Activated CD8-positive, alpha-beta T cell treated with anti-CD3 and anti-CD28 coated beads, Interleukin-2, amount 10 ng/mL, durations not matched to agents 7 days and 5 days (primary cell): ENCODE measurements at regions not wholly inside any gene's neighbourhood (a gene's known extent, or its start where the extent isn't known, plus 50 kb on each side); places are given as distances from the start of the nearest gene placed in this dataset.

Experiments
- ATAC-seq: fragments of 150-1000 bp; cut with Tn5 transposase; one replicate; pipeline ENCODE4 v1.10.0; 2021; ENCODE audit warnings: moderate library complexity
- CTCF ChIA-PET: fragments of 350-600 bp; sonication (Branson Sonifier 250); formaldehyde crosslinking; loops from one replicate; lab custom pipeline; 2021; ENCODE audit warnings: antibody characterized with exemption; lab: Charles Lee
- POLR2A ChIA-PET: fragments of 350-600 bp; sonication (Branson Sonifier 250); formaldehyde crosslinking; loops from one replicate; lab custom pipeline; 2021; ENCODE audit warnings: antibody characterized with exemption; lab: Charles Lee
- DNase-seq: peaks from one replicate; pipeline ENCODE4 v3.0.0-alpha.2; 2020
- H3K27ac Mint-ChIP-seq: one replicate; pipeline ENCODE4 v1.8.0; 2021; ENCODE audit warnings: mild to moderate bottlenecking, mixed read lengths
- H3K27me3 Mint-ChIP-seq: one replicate; pipeline ENCODE4 v1.8.0; 2021; ENCODE audit warnings: low read depth, mixed read lengths
- H3K36me3 Mint-ChIP-seq: one replicate; pipeline ENCODE4 v1.8.0; 2021; ENCODE audit warnings: low read depth, mixed read lengths
- H3K4me1 Mint-ChIP-seq: one replicate; pipeline ENCODE4 v1.8.0; 2021; ENCODE audit warnings: low read depth, mixed read lengths
- H3K4me3 Mint-ChIP-seq: one replicate; pipeline ENCODE4 v1.8.0; 2021; ENCODE audit warnings: mild to moderate bottlenecking, mixed read lengths
- H3K9me3 Mint-ChIP-seq: one replicate; pipeline ENCODE4 v1.8.0; 2022; ENCODE audit warnings: mixed read lengths; ENCODE audit not compliant: insufficient read depth

- no peak overlapping the region for H3K27ac Mint-ChIP-seq
- ATAC-seq: no peak
- no peaks in the 10 kb centered on the region for H3K9me3 Mint-ChIP-seq
- peaks cover 2% of the 10 kb centered on the region for H3K4me1 Mint-ChIP-seq
- DNase-seq: no peak
- H3K4me3 Mint-ChIP-seq: no peak overlapping the region
- no peaks in the 10 kb centered on the region for H3K36me3 Mint-ChIP-seq
- CTCF ChIA-PET: interaction anchor here (1.7 kb wide), 1 partner anchor 12 kb away, joined by 3 read pairs; no protein-coding TSS in a partner anchor
- POLR2A ChIA-PET: interaction anchor here (0.6 to 1.3 kb wide), 2 partner anchors 9 to 34 kb away, joined by 3 read pairs; no protein-coding TSS in a partner anchor
- H3K27me3 Mint-ChIP-seq: no peaks in the 10 kb centered on the region
Observed at GRCh38 chr1:234899730-234900072, 228.9 kb downstream of the TOMM20 start.

- H3K27me3 Mint-ChIP-seq: no peaks in the 10 kb centered on the region
- H3K36me3 Mint-ChIP-seq: no peaks in the 10 kb centered on the region
- no peak for DNase-seq
- H3K4me1 Mint-ChIP-seq: peaks cover 8% of the 10 kb centered on the region
- ChIA-PET POLR2A (interaction anchor here (0.6 to 1.3 kb wide), 2 partner anchors 10 to 33 kb away, joined by 3 read pairs; no protein-coding TSS in a partner anchor), CTCF (interaction anchor here (1.7 kb wide), 1 partner anchor 13 kb away, joined by 3 read pairs; no protein-coding TSS in a partner anchor)
- H3K4me3 Mint-ChIP-seq: no peak overlapping the region
- no peak for ATAC-seq
- H3K27ac Mint-ChIP-seq: no peak overlapping the region
- H3K9me3 Mint-ChIP-seq: no peaks in the 10 kb centered on the region
Observed at GRCh38 chr1:234899041-234899729, 229.5 kb downstream of the TOMM20 start.

GRCh38 chr1:234898455-234899033, 230.1 kb downstream of the TOMM20 start:
- Mint-ChIP-seq H3K27me3 (no peaks in the 10 kb centered on the region), H3K9me3 (no peaks in the 10 kb centered on the region), H3K27ac (peak overlapping the region; percentile 10), H3K36me3 (no peaks in the 10 kb centered on the region), H3K4me3 (no peak overlapping the region), H3K4me1 (peaks cover 14% of the 10 kb centered on the region)
- ATAC-seq: no peak
- DNase-seq: no peak
- ChIA-PET CTCF (interaction anchor here (0.7 to 1.7 kb wide), 2 partner anchors 14 to 80 kb away, joined by 3 read pairs; no protein-coding TSS in a partner anchor), POLR2A (interaction anchor here (1.3 kb wide), 1 partner anchor 10 kb away, joined by 3 read pairs; no protein-coding TSS in a partner anchor)

DNA sequence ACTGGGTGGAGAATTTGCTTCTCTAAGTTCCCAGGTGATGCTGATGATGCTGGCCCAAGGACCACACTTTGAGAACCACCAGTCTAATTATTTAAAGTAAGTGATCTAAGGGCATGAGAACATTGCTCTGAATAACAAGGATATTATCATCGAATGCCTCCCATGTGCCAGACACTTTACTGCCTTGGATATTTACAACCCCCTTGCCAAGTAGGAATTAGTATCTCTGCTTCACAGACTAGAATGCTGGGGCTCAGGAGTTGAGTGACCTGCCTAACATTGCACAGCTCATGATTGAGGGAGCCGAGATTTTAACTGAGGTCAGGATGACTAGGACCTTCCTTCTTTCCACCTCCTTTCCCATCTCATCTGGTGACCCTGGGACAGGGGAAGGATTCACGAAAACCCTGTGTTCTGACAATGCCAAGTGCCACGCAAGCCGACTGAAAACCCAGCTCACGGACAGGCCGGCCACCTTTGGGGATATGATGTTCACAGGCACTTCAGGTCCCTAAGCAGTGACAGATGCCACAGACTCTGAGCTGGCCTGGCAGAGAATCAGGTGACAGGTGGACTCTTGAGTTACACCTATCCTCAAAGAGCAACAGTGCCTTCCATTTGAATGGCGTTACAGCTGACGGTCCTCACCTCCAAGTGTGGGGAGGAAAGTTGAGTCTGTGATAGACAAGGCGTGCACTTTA, 230.7 kb downstream of the TOMM20 start:
- peaks cover 20% of the 10 kb centered on the region for H3K4me1 Mint-ChIP-seq

GRCh38 chr1:234897390-234897749, 231.3 kb downstream of the TOMM20 start:
- ATAC-seq (no peak), DNase-seq (no peak)
- no peaks in the 10 kb centered on the region for H3K36me3 Mint-ChIP-seq
- POLR2A ChIA-PET: interaction anchor here (0.7 kb wide), 1 partner anchor 15 kb away, joined by 3 read pairs; no protein-coding TSS in a partner anchor
- H3K9me3 Mint-ChIP-seq: no peaks in the 10 kb centered on the region
- H3K27me3 Mint-ChIP-seq: no peaks in the 10 kb centered on the region
- peaks cover 24% of the 10 kb centered on the region for H3K4me1 Mint-ChIP-seq
- no peak overlapping the region for H3K4me3 Mint-ChIP-seq
- no peak overlapping the region for H3K27ac Mint-ChIP-seq
- CTCF ChIA-PET: no interaction called here

More for the DNA sequence above, 230.7 kb downstream of the TOMM20 start:
- POLR2A ChIA-PET: interaction anchor here (0.7 kb wide), 1 partner anchor 15 kb away, joined by 3 read pairs; no protein-coding TSS in a partner anchor
- Mint-ChIP-seq H3K4me3 (no peak overlapping the region), H3K9me3 (no peaks in the 10 kb centered on the region), H3K27me3 (no peaks in the 10 kb centered on the region), H3K27ac (no peak overlapping the region), H3K36me3 (no peaks in the 10 kb centered on the region)
- DNase-seq (no peak), ATAC-seq (no peak)
- CTCF ChIA-PET: interaction anchor here (0.7 kb wide), 1 partner anchor 80 kb away, joined by 3 read pairs; no protein-coding TSS in a partner anchor

- DNase-seq (no peak), ATAC-seq (no peak)
- Mint-ChIP-seq H3K27me3 (no peaks in the 10 kb centered on the region), H3K4me3 (no peak overlapping the region), H3K4me1 (peaks cover 27% of the 10 kb centered on the region), H3K36me3 (no peaks in the 10 kb centered on the region), H3K9me3 (no peaks in the 10 kb centered on the region), H3K27ac (no peak overlapping the region)
- POLR2A ChIA-PET: no interaction called here
- CTCF ChIA-PET: no interaction called here
Observed at GRCh38 chr1:234896477-234897389, 231.9 kb downstream of the TOMM20 start.

DNA sequence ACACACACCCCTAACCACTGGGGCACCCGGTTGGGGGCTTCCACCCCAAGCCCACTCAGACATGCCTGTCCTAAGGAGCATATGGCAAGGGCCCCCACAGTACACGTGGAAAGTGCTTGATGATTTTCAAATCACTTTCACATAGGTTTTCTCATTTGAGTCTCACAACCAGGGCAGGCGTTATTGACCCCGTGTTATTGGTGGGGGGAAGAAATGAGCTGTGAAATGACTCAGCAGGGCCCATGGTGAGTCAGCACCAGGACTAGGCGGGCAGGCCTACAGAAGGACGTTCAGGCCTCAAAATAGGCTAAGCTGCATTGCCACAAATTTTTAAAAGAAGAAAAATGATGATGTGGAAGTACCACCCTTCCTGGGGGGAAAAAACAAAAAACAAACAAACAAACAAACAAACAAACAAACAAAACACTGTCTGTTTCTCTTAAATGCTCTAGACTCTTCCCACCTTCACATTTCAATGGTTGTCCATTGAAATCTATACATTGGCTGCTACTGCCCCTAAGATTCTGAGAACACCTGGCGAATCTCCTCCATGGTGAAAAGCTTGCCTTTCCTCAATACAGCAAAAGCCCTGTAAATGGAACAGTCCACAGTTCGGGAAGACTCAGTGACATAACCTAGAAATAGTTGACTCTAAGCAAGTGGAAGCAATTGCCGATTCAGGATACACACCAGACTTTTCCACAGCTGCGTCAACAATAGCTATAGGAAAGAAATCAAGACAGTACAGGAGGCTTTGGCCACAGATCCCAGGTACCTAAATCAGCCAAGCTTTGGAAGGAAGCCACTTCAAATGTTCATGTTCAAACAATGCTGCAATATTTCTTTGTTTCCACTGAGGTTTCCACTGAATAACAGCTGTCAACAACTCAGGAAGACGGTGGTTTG, 234.7 kb downstream of the TOMM20 start:
- no peaks in the 10 kb centered on the region for H3K36me3 Mint-ChIP-seq
- H3K9me3 Mint-ChIP-seq: no peaks in the 10 kb centered on the region
- DNase-seq: peak; percentile 37
- peak; percentile 17 for ATAC-seq
- no peak overlapping the region for H3K4me3 Mint-ChIP-seq
- no peak overlapping the region for H3K27ac Mint-ChIP-seq
- H3K4me1 Mint-ChIP-seq: peaks cover 54% of the 10 kb centered on the region
- ChIA-PET POLR2A (no interaction called here), CTCF (interaction anchor here (0.6 to 1.6 kb wide), 6 partner anchors 9 to 407 kb away, joined by 3 to 5 read pairs (median 3); no protein-coding TSS in a partner anchor)
- no peaks in the 10 kb centered on the region for H3K27me3 Mint-ChIP-seq

GRCh38 chr1:234893359-234893724, 235.3 kb downstream of the TOMM20 start:
- Mint-ChIP-seq H3K27me3 (no peaks in the 10 kb centered on the region), H3K4me3 (no peak overlapping the region), H3K36me3 (peaks cover 1% of the 10 kb centered on the region), H3K4me1 (peaks cover 60% of the 10 kb centered on the region), H3K27ac (no peak overlapping the region), H3K9me3 (no peaks in the 10 kb centered on the region)
- POLR2A ChIA-PET: no interaction called here
- CTCF ChIA-PET: interaction anchor here (1.1 to 1.6 kb wide), 4 partner anchors 9 to 406 kb away, joined by 3 to 5 read pairs (median 3); no protein-coding TSS in a partner anchor
- ATAC-seq: no peak
- DNase-seq: no peak

DNA sequence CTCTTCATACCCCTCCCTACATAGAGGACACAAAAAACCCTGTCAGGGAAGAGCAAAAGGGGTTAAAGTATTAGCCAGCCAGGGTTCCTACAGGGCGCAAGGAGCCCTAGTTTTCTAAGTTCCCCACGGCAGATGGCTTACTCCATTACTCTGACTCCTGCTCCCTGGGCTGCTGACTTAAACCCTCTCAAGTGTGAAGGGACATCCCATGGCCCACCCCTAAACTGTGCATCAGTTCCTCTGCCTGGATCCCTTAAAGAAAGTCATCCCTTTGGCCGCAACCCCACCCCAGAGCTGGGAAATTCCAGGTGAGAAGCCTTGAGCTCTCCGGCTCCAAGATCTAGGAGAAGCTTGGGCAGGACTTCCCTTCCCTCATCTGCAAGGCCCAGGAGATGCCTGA, 236.0 kb downstream of the TOMM20 start:
- H3K36me3 Mint-ChIP-seq: peaks cover 5% of the 10 kb centered on the region
- no peak for DNase-seq
- ChIA-PET POLR2A (interaction anchor here (0.7 to 1.0 kb wide), 2 partner anchors 113 to 169 kb away, joined by 3 read pairs; no protein-coding TSS in a partner anchor), CTCF (interaction anchor here (0.9 kb wide), 1 partner anchor 294 kb away, joined by 4 read pairs; no protein-coding TSS in a partner anchor)
- ATAC-seq: no peak
- no peak overlapping the region for H3K4me3 Mint-ChIP-seq
- H3K27ac Mint-ChIP-seq: no peak overlapping the region
- no peaks in the 10 kb centered on the region for H3K9me3 Mint-ChIP-seq
- H3K27me3 Mint-ChIP-seq: no peaks in the 10 kb centered on the region
- peaks cover 60% of the 10 kb centered on the region for H3K4me1 Mint-ChIP-seq

- ChIA-PET POLR2A (interaction anchor here (0.7 kb wide), 2 partner anchors 71 to 88 kb away, joined by 3 to 4 read pairs; no protein-coding TSS in a partner anchor), CTCF (interaction anchor here (0.6 to 1.1 kb wide), 3 partner anchors 11 to 1557 kb away, joined by 3 read pairs; no protein-coding TSS in a partner anchor)
- Mint-ChIP-seq H3K9me3 (no peaks in the 10 kb centered on the region), H3K36me3 (peaks cover 5% of the 10 kb centered on the region), H3K27me3 (no peaks in the 10 kb centered on the region), H3K27ac (peak overlapping the region; percentile 65), H3K4me3 (no peak overlapping the region), H3K4me1 (peaks cover 68% of the 10 kb centered on the region)
- DNase-seq: no peak
- ATAC-seq: no peak
Observed at GRCh38 chr1:234891427-234891826, 237.2 kb downstream of the TOMM20 start.
